ENCODE measurements at regions not wholly inside any gene's neighbourhood (a gene's known extent, or its start where the extent isn't known, plus 50 kb on each side); places are given as distances from the start of the nearest gene placed in this dataset.

DNA sequence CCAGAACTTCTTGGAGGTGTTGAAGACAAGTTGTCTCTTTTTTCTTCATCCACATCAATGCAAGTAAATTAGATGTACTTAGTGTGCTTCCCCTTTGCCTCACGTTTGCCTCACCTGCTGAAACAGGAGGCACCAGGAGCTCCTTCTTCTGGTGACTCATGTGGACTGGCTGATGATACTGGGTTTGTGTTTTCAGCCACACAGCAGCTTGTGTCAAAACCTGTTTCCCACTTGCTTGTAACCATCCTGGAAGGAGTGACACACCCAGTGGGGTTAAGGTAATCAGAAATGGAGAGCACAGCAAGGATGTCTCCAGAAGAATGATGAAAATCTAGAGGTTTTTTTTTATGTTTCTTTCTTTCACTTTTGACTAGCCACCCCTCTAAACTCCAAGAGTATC is 143.3 kb upstream of the RBMS3 start:
- no peak for TF ChIP-seq EZH2 (IDR thresholded peaks at IDR 0.05; ENCODE audit: low read depth, unreplicated experiment)
- TF ChIP-seq, protein P1, sequence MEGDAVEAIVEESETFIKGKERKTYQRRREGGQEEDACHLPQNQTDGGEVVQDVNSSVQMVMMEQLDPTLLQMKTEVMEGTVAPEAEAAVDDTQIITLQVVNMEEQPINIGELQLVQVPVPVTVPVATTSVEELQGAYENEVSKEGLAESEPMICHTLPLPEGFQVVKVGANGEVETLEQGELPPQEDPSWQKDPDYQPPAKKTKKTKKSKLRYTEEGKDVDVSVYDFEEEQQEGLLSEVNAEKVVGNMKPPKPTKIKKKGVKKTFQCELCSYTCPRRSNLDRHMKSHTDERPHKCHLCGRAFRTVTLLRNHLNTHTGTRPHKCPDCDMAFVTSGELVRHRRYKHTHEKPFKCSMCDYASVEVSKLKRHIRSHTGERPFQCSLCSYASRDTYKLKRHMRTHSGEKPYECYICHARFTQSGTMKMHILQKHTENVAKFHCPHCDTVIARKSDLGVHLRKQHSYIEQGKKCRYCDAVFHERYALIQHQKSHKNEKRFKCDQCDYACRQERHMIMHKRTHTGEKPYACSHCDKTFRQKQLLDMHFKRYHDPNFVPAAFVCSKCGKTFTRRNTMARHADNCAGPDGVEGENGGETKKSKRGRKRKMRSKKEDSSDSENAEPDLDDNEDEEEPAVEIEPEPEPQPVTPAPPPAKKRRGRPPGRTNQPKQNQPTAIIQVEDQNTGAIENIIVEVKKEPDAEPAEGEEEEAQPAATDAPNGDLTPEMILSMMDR (conservative IDR thresholded peaks at IDR 0.05; ENCODE audit: low read depth in 2 of 2): no peak
- no peak for TF ChIP-seq JUNB (IDR thresholded peaks at IDR 0.05; ENCODE audit: unreplicated experiment)
- no peak for TF ChIP-seq EZH2phosphoT487 (IDR thresholded peaks at IDR 0.05; ENCODE audit: unreplicated experiment)
- TF ChIP-seq POLR2AphosphoS5 (IDR thresholded peaks at IDR 0.05; ENCODE audit: low read depth): no peak
- TF ChIP-seq, protein P2, sequence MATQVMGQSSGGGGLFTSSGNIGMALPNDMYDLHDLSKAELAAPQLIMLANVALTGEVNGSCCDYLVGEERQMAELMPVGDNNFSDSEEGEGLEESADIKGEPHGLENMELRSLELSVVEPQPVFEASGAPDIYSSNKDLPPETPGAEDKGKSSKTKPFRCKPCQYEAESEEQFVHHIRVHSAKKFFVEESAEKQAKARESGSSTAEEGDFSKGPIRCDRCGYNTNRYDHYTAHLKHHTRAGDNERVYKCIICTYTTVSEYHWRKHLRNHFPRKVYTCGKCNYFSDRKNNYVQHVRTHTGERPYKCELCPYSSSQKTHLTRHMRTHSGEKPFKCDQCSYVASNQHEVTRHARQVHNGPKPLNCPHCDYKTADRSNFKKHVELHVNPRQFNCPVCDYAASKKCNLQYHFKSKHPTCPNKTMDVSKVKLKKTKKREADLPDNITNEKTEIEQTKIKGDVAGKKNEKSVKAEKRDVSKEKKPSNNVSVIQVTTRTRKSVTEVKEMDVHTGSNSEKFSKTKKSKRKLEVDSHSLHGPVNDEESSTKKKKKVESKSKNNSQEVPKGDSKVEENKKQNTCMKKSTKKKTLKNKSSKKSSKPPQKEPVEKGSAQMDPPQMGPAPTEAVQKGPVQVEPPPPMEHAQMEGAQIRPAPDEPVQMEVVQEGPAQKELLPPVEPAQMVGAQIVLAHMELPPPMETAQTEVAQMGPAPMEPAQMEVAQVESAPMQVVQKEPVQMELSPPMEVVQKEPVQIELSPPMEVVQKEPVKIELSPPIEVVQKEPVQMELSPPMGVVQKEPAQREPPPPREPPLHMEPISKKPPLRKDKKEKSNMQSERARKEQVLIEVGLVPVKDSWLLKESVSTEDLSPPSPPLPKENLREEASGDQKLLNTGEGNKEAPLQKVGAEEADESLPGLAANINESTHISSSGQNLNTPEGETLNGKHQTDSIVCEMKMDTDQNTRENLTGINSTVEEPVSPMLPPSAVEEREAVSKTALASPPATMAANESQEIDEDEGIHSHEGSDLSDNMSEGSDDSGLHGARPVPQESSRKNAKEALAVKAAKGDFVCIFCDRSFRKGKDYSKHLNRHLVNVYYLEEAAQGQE (IDR thresholded peaks at IDR 0.05; ENCODE audit: unreplicated experiment): no peak
- TF ChIP-seq NANOG (IDR thresholded peaks at IDR 0.05; ENCODE audit: borderline replicate concordance): no peak
- TF ChIP-seq STAT1 (IDR thresholded peaks at IDR 0.05; ENCODE audit: unreplicated experiment): no peak
- TF ChIP-seq, protein P3, sequence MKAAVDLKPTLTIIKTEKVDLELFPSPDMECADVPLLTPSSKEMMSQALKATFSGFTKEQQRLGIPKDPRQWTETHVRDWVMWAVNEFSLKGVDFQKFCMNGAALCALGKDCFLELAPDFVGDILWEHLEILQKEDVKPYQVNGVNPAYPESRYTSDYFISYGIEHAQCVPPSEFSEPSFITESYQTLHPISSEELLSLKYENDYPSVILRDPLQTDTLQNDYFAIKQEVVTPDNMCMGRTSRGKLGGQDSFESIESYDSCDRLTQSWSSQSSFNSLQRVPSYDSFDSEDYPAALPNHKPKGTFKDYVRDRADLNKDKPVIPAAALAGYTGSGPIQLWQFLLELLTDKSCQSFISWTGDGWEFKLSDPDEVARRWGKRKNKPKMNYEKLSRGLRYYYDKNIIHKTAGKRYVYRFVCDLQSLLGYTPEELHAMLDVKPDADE (IDR thresholded peaks at IDR 0.05): no peak
